ENCODE measurements at regions not wholly inside any gene's neighbourhood (a gene's known extent, or its start where the extent isn't known, plus 50 kb on each side); places are given as distances from the start of the nearest gene placed in this dataset.

DNA sequence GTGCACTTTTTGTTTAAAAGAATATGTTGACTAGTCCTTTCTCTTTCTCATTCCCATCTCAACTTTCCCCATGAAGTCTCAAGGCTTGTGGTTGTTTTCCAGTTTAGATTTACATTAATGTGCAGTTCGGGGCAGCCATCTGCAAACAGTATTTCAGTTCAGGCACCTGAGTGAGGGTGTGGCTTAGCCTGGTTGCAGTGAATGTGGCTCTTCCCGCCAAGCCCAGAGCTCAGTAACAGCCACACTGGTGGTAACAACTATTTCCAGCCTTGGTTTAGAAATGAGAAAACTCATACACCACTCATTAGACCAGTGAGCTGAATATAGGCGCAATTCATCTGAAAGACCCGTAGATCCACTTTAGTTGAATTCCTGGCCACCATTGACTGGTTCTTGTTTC lies 394.3 kb downstream of the CMPK2 start:
- Histone ChIP-seq H3K9ac (ENCODE audit: low read length) (no peak overlapping the region), H3K9me3 (ENCODE audit: low read length) (no peaks in the 10 kb centered on the region), H3K36me3 (ENCODE audit: low read depth, low read length) (no peaks in the 10 kb centered on the region), H3K79me2 (ENCODE audit: low read length) (no peaks in the 10 kb centered on the region), H4K20me1 (ENCODE audit: low read length) (no peaks in the 10 kb centered on the region), H3K4me2 (ENCODE audit: low read length) (no peak overlapping the region), H3K27me3 (ENCODE audit: low read length) (no peaks in the 10 kb centered on the region), H2AFZ (ENCODE audit: low read length) (no peak overlapping the region), H3K4me1 (ENCODE audit: insufficient read depth, low read length) (no peaks in the 10 kb centered on the region), H3K9me2 (replicated peaks; ENCODE audit: low read length) (no peaks in the 10 kb centered on the region), H3F3A (ENCODE audit: low read length, unreplicated experiment) (no peaks in the 10 kb centered on the region), H3K4me3 (ENCODE audit: low read length) (no peak overlapping the region), H3K27ac (ENCODE audit: low read length) (no peak overlapping the region)
- ChIA-PET CTCF (no interaction called here), POLR2A (ENCODE audit: unreplicated experiment) (no interaction called here)
- BruUV-seq (replicated peaks) = no TSS peak
- DNase-seq = no peak
- ATAC-seq = no peak
- TF ChIP-seq, protein P1, sequence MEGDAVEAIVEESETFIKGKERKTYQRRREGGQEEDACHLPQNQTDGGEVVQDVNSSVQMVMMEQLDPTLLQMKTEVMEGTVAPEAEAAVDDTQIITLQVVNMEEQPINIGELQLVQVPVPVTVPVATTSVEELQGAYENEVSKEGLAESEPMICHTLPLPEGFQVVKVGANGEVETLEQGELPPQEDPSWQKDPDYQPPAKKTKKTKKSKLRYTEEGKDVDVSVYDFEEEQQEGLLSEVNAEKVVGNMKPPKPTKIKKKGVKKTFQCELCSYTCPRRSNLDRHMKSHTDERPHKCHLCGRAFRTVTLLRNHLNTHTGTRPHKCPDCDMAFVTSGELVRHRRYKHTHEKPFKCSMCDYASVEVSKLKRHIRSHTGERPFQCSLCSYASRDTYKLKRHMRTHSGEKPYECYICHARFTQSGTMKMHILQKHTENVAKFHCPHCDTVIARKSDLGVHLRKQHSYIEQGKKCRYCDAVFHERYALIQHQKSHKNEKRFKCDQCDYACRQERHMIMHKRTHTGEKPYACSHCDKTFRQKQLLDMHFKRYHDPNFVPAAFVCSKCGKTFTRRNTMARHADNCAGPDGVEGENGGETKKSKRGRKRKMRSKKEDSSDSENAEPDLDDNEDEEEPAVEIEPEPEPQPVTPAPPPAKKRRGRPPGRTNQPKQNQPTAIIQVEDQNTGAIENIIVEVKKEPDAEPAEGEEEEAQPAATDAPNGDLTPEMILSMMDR (conservative IDR thresholded peaks at IDR 0.05; ENCODE audit: low read depth, low read length) = no peak
- TF ChIP-seq EZH2phosphoT487 (IDR thresholded peaks at IDR 0.05; ENCODE audit: borderline replicate concordance, low read length) (no peak), EZH2 (IDR thresholded peaks at IDR 0.05; ENCODE audit: low read length, unreplicated experiment) (no peak)
- intact Hi-C loops (cut with micrococcal nuclease) = no loop called here

DNA sequence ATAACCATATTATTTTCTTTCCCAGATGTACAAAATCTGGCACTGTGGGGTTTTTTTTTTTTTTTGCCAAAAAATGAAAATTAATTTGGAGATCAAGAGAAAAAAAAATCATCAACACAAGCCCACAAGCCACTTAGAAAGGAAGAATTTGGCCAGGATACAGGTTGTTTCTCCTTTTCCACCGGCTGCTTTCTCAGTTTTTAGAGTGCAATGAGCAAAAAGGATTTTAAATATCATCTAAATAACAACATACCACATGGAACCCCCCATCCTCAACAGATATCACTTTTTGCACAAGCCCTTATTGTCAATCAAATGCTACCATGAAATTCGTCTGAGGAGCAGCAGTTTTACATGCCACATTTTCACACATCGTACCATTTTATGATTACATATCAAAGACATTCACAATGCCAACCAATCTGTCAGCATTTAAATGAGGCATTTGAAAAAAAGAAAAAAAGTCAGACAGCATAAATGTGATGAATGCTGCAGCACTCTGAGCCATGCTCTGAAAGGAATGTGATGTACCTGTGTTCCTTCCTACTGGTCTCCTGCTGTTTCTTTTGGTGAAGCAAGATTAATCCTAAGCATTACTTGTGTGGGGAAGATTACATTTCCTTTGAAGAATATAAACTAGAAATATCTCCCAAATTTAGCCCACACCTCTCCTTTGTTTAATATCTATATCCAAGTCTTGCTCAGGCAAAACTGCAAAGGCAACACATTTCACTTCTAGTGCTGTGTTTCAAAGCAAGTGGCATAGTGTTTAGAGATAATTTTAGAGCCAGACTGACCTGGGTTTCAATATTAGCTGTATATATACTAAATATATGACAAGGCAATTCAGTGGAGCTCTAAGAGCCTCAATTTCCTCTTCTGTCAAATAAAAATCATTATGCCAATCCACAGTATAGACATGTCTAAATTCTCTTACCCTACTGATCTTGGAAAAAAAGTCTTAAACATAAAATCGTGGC lies 391.3 kb downstream of the CMPK2 start:
- H3F3A ChIP-seq (ENCODE audit: low read length, unreplicated experiment) = no peaks in the 10 kb centered on the region
- ATAC-seq = no peak

More for the DNA sequence above, 391.3 kb downstream of the CMPK2 start:
- no peak overlapping the region for H3K4me3 ChIP-seq (ENCODE audit: low read length)
- no peaks in the 10 kb centered on the region for H3K27me3 ChIP-seq (ENCODE audit: low read length)
- no peaks in the 10 kb centered on the region for H3K9me3 ChIP-seq (ENCODE audit: low read length)
- TF ChIP-seq EZH2 (IDR thresholded peaks at IDR 0.05; ENCODE audit: low read length, unreplicated experiment) (no peak), EZH2phosphoT487 (IDR thresholded peaks at IDR 0.05; ENCODE audit: borderline replicate concordance, low read length) (no peak)
- TF ChIP-seq, protein P1 (conservative IDR thresholded peaks at IDR 0.05; ENCODE audit: low read depth, low read length) = no peak
- no peaks in the 10 kb centered on the region for H3K79me2 ChIP-seq (ENCODE audit: low read length)
- H3K27ac ChIP-seq (ENCODE audit: low read length) = no peak overlapping the region
- no peaks in the 10 kb centered on the region for H3K9me2 ChIP-seq (replicated peaks; ENCODE audit: low read length)
- ChIA-PET CTCF (no interaction called here), POLR2A (ENCODE audit: unreplicated experiment) (no interaction called here)
- H3K4me1 ChIP-seq (ENCODE audit: insufficient read depth, low read length) = no peaks in the 10 kb centered on the region
- no peak overlapping the region for H2AFZ ChIP-seq (ENCODE audit: low read length)
- no peak overlapping the region for H3K9ac ChIP-seq (ENCODE audit: low read length)
- no peaks in the 10 kb centered on the region for H4K20me1 ChIP-seq (ENCODE audit: low read length)
- BruUV-seq (replicated peaks) = no TSS peak
- no peak for DNase-seq
- intact Hi-C loops (cut with micrococcal nuclease) = no loop called here
- H3K36me3 ChIP-seq (ENCODE audit: low read depth, low read length) = no peaks in the 10 kb centered on the region
- no peak overlapping the region for H3K4me2 ChIP-seq (ENCODE audit: low read length)
